Gastroesophageal sphincter (tissue), 3 donors: ENCODE measurements at regions not wholly inside any gene's neighbourhood (a gene's known extent, or its start where the extent isn't known, plus 50 kb on each side); places are given as distances from the start of the nearest gene placed in this dataset.

ENCODE experiments used
- CTCF ChIP-seq, 4 experiments: fragments of 200-600 bp in 2 of 4; fragments of 450-650 bp in 2 of 4; sonication (generic) in 1 of 4; IDR thresholded peaks; one replicate each; pipeline ENCODE4 v1.5.1; 2017 to 2019; ENCODE audit warnings: antibody characterized with exemption in 4 of 4, mild to moderate bottlenecking in 2 of 4, moderate library complexity in 2 of 4
- EP300 ChIP-seq: sonication (generic); formaldehyde crosslinking; IDR thresholded peaks from one replicate; pipeline ENCODE4 v1.6.1; 2017; ENCODE audit warnings: antibody characterized with exemption, mild to moderate bottlenecking
- POLR2A ChIP-seq, 2 donors: fragments of 450-650 bp; IDR thresholded peaks; one replicate each; pipeline ENCODE4 v1.6.1; 2017; ENCODE audit warnings: antibody characterized with exemption in 2 of 2, mild to moderate bottlenecking in 2 of 2, moderate library complexity in 1 of 2
- POLR2AphosphoS5 ChIP-seq: sonication (generic); formaldehyde crosslinking; IDR thresholded peaks from one replicate; pipeline ENCODE4 v1.6.1; 2017; ENCODE audit warnings: antibody characterized with exemption

- TF ChIP-seq CTCF (IDR thresholded peaks at IDR 0.05) (no peak), POLR2A (IDR thresholded peaks at IDR 0.05) (no peak), POLR2AphosphoS5 (no peak), EP300 (no peak)
Measured at GRCh38 chr2:8482432-8482831, 199.4 kb upstream of the ID2 start.
